HG03103 (cell line): ENCODE measurements at regions not wholly inside any gene's neighbourhood (a gene's known extent, or its start where the extent isn't known, plus 50 kb on each side); places are given as distances from the start of the nearest gene placed in this dataset.

Experiments used
- ATAC-seq: cut with Tn5 transposase; IDR thresholded peaks from one replicate; pipeline ENCODE4 v1.9.1; 2021; ENCODE audit warnings: low read depth; ENCODE audit not compliant: unreplicated experiment

DNA sequence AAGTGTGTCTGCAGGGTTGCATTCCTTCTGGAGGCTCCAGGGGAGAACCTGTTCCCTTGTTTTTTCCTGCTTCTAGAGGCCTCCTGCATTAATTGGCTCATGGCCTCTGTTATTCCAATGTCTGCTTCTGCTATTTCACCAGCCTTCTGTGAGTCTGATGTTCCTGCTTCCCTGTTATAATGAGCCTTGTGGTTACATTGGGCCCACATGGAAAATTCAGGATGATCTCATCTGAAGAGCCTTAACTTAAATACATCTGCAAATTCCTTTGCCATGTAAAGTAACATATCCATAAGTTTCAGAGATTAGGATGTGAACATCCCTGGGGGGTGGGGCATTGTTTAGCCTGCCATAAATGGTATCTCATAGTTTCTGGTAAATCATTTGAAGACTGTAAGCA lies 181.1 kb downstream of the RWDD3 start:
- no peak for ATAC-seq

DNA sequence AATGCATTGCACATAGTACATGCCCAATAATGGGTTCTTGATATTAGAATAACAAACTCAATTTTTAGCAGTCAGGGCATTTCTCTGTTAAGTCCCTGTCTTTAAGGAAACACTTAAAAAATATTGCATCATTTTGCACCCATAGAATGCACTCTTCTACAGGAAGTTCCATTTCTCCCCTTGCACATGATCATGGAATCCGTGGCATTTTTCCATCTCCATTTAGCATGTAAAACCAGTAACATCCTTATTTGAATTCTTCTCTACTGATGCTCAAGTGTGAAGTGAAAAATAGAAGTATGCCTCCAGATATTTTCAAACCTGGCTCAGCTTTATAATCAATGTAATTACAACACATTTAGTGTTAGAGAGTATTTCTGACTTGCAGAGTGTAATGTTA lies 192.8 kb downstream of the RWDD3 start:
- no peak for ATAC-seq

DNA sequence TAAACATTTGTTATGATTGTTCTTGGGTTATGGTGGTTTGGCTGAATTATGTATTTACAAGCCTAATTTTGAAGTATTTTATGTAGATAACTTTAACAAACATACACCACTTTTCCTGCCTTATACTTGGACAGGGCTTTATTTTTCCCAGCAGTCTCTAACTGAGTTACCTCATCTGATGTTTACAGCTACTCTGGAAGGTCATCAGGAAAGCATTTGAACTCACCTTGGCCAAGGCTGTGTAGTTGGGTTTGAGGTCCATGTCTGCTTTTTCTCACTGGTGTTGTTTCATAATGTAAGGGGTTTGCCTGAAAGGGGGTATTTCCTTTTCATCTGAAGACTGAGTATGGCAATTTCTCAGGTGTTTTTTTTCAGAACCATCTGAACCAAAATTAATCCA lies 193.5 kb downstream of the RWDD3 start:
- ATAC-seq = no peak

DNA sequence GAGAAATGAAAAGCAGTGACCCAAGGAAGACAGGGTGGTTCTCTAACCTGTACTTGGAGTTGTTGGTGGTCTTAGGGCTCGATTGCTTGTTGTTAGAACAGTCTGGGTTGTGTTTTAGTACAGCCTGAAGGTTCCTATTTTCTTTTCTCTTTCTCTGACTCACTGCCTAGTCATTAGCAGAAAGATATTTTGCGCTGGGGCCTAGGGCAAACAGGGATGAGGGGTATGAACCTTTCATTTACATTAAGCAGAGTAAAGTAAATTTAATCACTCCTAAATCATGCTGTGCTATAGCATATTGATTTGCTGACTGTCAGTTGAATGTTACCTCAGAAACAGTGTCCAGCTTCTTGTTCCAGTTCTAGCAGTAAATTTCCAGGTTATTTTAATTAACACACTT lies 197.2 kb downstream of the RWDD3 start:
- ATAC-seq = no peak

DNA sequence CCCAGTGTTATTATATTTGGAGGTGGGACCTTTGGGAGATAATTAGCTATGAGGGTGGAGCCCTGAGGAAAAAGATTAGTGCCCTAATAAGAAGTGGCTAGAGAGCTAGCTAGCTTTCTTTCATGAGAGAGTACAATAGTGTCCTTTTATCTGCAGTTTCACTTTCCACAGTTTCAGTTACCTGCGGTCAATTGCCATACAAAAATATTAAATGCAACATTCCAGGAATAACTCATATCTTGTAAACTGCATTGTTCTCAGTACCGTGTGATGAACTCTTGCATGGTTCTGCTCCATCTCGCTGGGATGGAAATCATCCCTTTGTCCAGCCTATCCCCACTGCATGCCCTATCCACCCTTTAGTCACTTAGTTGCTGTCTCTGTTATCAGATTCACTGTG lies 201.6 kb downstream of the RWDD3 start:
- no peak for ATAC-seq

DNA sequence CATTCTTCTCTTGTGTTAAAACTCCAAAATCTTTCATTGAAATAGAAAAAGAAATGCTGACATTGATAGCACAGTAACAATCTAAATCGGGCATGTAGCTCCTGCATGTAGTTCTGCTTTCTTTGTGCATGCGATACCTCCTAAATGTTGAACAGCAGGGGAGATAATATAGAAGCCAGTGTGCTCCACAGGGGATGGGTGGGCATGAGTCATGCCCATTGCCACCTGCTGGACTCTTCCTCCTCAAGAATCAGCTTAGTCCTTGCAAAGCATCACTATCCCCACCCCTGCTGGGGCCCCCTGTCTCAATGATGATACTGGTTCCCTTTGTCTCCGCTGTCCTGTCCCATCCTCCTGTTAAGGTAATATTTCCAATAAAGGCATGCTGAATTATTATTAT lies 203.0 kb downstream of the RWDD3 start:
- no peak for ATAC-seq

DNA sequence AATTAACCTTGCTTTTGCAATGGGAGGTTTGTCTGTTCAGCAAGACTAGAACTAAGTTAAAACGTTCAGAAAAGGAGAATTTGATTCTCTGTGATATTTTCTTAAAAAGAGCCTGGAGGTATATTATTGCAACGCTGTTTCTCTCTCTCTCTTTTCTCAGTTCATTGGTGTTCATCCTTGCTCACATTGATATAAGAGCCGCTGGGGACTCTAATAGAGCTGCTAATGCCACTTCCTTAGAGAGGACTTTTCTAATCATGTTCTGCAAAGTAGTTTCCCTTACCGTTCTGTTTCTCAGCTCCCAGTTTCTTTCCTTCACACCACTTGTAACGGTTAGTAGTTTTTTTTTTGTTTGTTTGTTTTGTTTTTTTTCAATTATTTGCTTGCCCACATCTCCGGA lies 203.8 kb downstream of the RWDD3 start:
- no peak for ATAC-seq

DNA sequence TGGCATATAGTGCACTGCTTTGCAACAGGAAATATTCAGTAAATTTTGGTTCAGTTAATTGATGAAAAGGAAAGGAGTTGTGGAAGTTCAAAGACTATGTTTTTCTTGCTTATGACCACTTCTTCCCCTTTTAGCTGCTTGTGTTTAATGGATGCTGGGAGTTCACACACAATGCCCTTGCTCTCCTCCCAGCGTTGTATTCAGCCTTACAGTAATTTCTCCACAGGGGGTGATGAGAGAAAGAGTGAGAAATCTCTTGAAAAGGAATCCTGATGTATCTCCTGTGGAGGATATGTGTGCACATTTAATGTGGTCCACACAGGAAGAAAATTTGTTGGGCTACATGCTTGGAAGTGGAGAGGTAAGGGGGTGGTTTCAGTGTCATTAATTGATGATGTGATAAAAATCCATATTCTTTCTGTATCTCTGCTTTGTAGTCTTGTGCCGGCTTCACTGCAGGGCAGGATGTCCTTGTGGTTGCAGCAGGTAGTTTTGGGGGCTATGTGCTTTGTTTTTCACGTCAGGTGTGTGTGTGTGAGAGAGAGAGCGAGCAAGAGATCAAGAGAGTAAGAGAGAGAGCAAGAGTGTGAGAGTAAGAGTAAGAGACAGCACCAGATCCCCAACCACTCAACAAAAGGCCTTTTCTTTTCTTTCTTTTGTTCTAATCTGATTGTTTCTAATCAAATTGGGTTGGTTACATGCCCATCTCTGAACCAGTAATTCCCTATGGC lies 204.4 kb downstream of the RWDD3 start:
- no peak for ATAC-seq

DNA sequence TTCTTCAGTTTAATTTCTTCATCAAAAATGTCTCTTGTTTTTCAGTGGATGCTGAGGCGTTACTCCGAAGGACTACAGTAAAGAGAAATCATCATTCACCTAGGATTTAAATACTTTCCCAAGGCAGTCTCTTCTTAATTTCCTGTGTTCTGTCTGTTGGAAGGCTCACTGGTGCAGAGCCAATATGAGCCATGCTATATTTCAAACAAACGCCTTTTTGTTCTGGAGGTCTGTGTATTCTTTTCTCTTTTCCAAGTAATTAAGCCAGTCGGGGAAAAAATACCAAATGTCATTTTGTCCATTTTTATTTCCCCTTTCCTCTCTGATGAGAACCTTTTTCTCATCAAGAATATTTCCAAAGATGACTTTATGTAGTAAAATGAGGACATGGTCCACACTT lies 206.5 kb downstream of the RWDD3 start:
- no peak for ATAC-seq

DNA sequence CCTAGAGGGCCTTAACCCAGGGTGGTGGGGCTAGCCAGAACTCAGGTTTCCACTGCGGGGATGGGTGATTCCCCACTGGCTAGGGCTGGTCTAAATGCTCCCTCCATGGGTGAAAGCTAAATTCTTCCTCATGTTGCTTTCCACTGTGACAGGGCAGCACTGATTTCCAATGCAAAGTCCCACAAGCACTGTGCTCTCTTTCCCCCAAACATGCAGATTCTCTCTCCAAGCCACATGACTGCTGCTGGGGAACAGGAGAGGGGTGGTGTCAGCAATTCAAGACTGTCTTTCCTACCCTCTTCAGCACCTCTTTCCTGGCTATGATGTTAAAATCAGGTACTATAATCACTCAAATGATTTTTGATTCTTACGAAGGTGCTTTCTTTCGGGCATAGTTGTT lies 215.5 kb downstream of the RWDD3 start:
- no peak for ATAC-seq

DNA sequence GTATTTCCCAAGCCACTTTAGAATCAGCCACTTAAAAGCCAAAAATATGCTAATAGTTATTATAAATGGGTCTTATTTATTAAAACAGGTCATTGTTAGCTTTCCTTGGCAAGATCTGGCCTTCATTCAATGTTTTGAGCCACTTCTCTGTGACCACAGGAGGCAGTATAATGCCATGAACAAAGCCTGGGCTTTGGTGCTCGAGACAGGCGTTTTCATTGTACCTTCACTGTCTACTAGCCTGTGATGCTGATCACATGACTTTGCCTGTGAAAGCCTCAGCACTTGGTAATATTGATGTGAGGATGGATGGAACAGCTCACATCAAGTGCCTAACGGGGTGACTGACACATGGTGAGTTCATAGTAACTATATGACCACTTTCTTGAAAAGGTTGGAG lies 217.0 kb downstream of the RWDD3 start:
- no peak for ATAC-seq

DNA sequence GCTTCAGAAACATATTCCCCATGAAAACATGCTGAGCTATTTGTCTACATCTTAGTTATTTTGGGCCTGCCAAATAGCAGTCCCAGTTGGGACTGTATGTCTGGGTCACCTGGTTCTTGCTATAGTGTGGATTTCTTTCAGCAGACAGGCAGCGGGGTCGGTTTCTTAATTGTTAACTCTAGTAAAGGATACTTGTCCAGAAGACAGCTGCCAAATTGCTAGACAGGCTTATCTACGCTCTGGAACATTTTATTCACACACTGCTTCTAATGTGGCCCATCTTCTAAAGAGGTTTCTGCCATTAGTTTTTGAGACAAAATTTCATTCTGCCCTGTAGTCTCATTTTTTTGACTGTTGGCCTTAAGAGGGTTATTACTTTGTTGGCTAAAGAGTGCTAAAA lies 217.9 kb downstream of the RWDD3 start:
- no peak for ATAC-seq

DNA sequence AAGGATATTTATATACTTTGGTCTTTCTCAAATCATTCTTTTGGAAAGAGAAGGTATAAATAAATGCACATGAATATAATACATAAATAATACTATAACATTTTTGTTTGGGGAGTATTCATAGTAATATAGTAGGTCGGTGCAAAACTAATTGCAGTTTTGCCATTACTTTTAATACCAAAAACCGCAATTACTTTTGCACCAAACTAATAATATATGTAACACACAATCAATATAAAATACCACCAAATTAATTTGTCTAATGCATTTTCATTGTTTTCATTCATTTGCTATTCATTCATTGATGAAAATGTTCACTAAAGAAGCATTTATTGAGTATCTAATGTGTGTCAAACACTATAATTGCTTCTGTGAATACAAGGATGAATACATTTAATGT lies 219.0 kb downstream of the RWDD3 start:
- ATAC-seq = no peak

DNA sequence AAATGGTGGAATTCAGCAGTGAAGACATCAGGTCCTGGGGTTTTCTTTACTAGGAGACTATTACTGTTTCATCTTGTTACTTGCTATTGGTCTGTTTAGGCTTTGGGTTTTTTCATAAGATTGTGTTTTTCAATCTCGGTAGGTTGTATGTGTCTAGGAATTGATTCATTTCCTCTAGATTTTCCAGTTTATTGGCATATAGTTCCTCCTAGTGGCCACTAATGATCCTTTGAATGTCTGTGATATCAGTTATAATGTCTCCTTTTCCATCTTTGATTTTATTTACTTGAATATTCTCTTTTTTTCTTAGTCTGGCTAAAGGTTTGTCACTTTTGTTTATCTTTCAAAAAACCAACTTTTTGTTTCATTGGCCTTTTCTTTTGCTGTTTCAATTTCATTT lies 233.0 kb downstream of the RWDD3 start:
- ATAC-seq = no peak

DNA sequence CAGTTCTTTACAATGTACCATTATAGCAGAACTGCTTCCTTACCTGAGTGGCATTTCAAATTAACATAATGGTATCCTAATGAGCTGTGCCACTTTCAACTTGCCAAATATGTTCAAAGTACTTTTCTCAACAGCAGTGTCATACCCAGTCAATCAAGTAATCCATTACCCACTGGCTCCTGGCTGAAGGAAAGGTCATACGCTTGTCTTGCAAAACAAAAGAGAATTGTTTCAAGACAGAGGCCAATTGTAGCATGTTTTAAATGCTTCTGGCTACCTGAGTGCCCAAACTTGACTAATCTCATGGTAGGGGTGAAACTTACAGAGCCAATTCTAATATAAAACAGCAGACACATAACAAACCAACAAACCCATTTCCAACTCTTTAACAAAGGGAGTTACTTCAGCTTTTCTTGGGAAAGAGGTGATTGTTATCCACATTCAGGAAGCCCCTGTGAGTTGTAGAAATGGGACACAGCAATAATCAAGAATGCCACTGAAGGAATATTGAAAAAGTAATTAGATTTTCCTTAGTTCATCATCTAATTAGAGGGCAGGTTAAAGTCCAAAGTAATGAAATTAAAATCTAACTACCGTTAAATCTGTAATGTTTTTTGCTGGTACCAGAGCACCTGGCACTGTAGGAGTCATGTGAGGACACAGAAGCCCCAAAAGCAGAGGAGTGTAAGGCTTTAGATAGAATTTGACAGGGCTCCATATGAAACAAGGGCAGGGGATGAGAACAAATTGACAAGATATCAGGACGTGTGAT lies 241.9 kb downstream of the RWDD3 start:
- no peak for ATAC-seq

DNA sequence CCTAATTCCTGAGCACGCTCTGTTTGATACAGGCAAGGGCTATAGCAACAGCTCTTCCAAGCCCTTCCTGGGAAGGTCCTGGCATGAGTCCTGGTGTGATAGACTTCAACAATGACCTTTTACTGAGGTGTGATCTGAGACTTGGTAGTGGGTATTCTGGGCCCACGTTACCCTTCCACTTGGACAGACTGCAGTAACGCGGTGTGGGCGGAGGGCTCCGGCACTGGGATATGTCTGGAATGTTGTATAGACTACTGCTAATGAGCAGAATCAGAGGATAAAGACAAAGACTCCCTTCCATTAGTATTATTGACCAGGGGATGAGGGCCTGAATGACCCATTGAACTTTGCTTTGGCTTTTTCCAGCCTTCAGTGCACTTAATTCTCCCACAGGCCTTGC lies 262.3 kb downstream of the RWDD3 start:
- no peak for ATAC-seq

DNA sequence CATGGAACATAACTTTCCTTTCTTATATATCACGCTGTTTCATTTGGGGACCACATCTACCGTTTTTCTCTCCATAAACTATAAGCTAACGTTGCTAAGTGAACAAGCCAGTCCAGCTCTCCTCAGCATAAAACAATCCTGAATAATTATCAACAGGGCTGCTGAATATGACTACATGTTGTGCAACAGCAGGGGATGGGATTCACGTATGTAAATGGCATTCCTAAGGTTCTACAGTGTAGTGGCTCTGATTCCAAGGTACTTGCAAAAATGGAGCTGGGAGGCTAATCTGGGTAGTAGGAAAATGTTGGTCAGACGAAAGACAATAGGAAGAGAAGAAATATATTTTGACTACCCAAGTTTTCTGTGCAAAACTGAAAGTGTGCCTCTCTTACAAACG lies 262.8 kb downstream of the RWDD3 start:
- no peak for ATAC-seq

DNA sequence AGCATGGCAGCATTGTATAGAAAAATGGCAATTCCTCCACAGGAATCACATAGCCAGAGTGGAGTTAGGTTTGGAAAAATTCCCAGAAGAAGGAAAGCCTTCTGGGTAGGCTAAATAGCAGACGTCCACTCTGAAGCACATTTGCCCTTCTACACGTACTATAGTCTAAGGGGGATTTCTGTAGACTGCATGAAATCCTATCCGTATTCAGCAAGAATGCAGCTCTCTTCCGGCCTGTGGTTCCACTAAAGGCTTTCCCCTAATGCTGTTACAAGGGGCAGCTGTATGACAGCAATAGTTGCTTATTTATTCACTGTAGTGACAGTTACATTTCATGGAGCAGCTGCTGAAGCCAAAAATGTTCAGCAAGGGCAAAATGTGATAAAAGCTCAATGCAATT lies 263.6 kb downstream of the RWDD3 start:
- ATAC-seq = no peak

DNA sequence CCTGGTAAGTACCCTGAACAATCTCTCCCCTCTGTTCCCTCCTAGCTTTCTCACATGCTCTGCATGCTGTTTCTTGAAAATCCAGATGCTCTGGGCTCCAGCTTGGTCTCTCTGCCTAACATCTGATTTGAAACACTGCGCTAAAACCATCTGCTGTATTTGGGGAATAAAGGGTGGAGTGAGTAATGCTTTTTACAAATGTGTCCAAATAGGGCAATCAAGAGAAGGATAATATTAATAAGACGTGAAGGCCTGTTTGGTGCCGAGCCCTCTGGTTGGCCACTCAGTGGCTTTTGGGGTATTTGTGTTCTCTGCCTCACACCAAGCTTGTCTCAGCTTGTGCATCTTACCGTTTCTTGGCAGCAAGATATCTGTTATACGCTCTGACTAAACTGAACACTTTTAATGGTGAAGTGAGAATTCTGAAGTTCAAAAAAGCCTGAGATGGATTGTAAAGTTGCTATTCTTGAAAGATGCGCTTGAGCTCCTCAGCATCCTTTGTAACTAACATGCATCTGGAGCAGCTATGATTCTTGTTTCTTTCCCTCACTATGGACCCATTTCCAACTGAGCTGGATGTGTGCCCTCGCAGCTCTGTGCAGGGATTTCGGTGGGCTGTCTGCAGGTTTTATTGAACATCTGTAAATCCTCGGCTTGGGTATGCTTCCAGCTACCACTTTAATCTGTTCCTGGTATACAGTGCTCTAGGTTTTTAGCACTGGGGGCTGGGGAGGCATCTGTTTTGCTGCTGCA lies 269.4 kb downstream of the RWDD3 start:
- ATAC-seq = no peak

DNA sequence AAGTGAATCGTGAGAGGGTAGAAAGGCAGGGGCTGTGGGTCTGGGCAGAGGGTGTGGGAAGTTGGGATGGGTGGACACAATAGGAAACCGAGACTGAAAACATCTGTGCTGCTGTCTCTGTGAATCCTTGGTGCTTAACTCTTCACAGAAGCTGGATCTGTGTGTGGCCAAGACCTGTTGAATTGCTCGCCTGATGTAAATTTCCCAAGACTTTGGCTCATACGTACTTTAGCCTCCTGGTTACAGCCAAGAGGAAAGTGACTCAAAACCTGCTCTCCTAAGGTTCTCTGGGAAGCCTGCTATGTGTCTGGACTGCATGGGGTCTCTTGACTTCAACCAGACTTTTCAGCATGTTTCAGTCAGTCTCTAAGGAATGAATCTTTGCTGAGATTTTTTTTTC lies 270.3 kb downstream of the RWDD3 start:
- no peak for ATAC-seq

DNA sequence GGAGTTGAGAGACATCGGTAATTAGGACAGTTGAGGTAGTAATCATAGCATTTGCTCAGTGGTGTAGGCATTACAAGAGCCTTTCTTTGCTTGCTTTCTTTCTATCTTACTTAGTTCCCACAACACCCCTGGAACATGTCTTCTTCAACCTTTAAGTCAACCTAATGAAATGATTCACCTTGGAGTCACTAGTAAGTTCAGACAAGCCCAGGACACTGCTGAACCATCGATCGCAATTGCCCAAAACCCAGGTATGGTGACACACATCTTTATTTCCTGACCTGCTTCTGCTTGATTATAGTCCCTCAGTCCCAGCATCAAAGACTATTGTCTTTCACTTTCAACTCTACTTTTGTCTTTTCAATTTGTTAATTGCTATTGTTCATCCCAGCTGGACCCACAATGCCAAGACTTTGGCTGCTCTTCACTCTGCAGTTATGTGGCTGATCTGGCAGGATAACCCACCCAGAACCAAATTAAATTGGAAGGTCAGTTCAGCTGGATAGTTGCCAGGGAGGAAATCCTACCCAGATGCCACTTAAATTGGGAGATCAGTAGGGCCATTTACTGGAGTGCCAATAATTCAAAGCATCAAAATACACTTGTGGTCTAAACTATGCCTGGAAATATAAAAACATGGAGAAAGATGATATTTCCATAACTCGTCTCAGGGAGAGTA lies 272.9 kb downstream of the RWDD3 start:
- no peak for ATAC-seq
